ENCODE measurements at regions not wholly inside any gene's neighbourhood (a gene's known extent, or its start where the extent isn't known, plus 50 kb on each side); places are given as distances from the start of the nearest gene placed in this dataset.

GRCh38 chr18:64714086-64714485 is 565.2 kb upstream of the LINC00305 start:
- Histone ChIP-seq H3K36me3 (ENCODE audit: control insufficient read depth, insufficient read depth, low read length) (no peaks in the 10 kb centered on the region), H3K9ac (ENCODE audit: insufficient read depth, low read length) (no peak overlapping the region), H4K20me1 (ENCODE audit: control insufficient read depth, extremely low read depth, insufficient read depth, low read length) (no peaks in the 10 kb centered on the region), H3K27ac (ENCODE audit: insufficient read depth, low read length) (no peak overlapping the region), H3K27me3 (ENCODE audit: control insufficient read depth, insufficient read depth, low read length) (no peaks in the 10 kb centered on the region), H3K4me1 (ENCODE audit: control insufficient read depth, extremely low read depth, insufficient read depth, low read length) (no peaks in the 10 kb centered on the region), H3K79me2 (ENCODE audit: control insufficient read depth, insufficient read depth, low read length) (no peaks in the 10 kb centered on the region), H2AFZ (ENCODE audit: low read length) (no peak overlapping the region), H3K9me3 (ENCODE audit: control insufficient read depth, insufficient read depth, low read depth, low read length) (no peaks in the 10 kb centered on the region), H3K4me2 (ENCODE audit: extremely low read depth, insufficient read depth, low read length) (no peak overlapping the region), H3K4me3 (replicated peaks in 1 of 4; ENCODE audit: control extremely low read depth in 1 of 4, insufficient read depth in 1 of 4, low read depth in 3 of 4, low read length in 4 of 4) (no peak overlapping the region)
- DNase-seq (ENCODE audit: low read depth in 2 of 2) = no peak
- TF ChIP-seq, protein P1, sequence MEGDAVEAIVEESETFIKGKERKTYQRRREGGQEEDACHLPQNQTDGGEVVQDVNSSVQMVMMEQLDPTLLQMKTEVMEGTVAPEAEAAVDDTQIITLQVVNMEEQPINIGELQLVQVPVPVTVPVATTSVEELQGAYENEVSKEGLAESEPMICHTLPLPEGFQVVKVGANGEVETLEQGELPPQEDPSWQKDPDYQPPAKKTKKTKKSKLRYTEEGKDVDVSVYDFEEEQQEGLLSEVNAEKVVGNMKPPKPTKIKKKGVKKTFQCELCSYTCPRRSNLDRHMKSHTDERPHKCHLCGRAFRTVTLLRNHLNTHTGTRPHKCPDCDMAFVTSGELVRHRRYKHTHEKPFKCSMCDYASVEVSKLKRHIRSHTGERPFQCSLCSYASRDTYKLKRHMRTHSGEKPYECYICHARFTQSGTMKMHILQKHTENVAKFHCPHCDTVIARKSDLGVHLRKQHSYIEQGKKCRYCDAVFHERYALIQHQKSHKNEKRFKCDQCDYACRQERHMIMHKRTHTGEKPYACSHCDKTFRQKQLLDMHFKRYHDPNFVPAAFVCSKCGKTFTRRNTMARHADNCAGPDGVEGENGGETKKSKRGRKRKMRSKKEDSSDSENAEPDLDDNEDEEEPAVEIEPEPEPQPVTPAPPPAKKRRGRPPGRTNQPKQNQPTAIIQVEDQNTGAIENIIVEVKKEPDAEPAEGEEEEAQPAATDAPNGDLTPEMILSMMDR (conservative IDR thresholded peaks at IDR 0.05 in 1 of 2, IDR thresholded peaks at IDR 0.05 in 1 of 2; ENCODE audit: low read depth in 1 of 2, low read length in 2 of 2) = no peak
- no peak for TF ChIP-seq EZH2 (IDR thresholded peaks at IDR 0.05; ENCODE audit: low read length, missing control alignments)

DNA sequence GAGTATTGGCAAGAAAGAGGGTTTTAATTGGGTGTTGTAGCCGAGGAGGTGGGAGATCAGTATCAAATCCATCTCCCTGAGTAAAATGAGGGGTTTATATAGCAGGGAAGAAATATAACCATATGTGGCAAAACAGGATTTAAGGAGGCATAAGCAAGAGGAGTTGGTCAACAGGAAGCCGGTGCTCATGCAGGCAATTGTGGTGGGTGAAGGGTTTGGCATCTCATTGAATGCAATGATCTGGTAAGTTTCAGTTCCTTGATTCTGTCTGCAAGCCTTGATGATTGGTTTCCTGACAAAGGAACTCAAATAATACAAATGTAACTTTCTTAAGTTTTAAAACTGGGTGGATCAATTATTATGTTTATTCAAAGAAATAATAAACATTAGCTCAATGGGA is 564.4 kb upstream of the LINC00305 start:
- Histone ChIP-seq H3K27me3 (ENCODE audit: control insufficient read depth, insufficient read depth, low read length) (no peaks in the 10 kb centered on the region), H3K4me2 (ENCODE audit: extremely low read depth, insufficient read depth, low read length) (no peak overlapping the region), H3K9me3 (ENCODE audit: control insufficient read depth, insufficient read depth, low read depth, low read length) (no peaks in the 10 kb centered on the region), H3K79me2 (ENCODE audit: control insufficient read depth, insufficient read depth, low read length) (no peaks in the 10 kb centered on the region), H3K4me1 (ENCODE audit: control insufficient read depth, extremely low read depth, insufficient read depth, low read length) (no peaks in the 10 kb centered on the region), H3K27ac (ENCODE audit: insufficient read depth, low read length) (no peak overlapping the region), H3K4me3 (replicated peaks in 1 of 4; ENCODE audit: control extremely low read depth in 1 of 4, insufficient read depth in 1 of 4, low read depth in 3 of 4, low read length in 4 of 4) (no peak overlapping the region), H2AFZ (ENCODE audit: low read length) (no peak overlapping the region), H4K20me1 (ENCODE audit: control insufficient read depth, extremely low read depth, insufficient read depth, low read length) (no peaks in the 10 kb centered on the region), H3K9ac (ENCODE audit: insufficient read depth, low read length) (no peak overlapping the region), H3K36me3 (ENCODE audit: control insufficient read depth, insufficient read depth, low read length) (no peaks in the 10 kb centered on the region)
- DNase-seq (ENCODE audit: low read depth in 2 of 2) = no peak
- TF ChIP-seq EZH2 (IDR thresholded peaks at IDR 0.05; ENCODE audit: low read length, missing control alignments) = no peak
- TF ChIP-seq, protein P1 (conservative IDR thresholded peaks at IDR 0.05 in 1 of 2, IDR thresholded peaks at IDR 0.05 in 1 of 2; ENCODE audit: low read depth in 1 of 2, low read length in 2 of 2) = no peak

- Histone ChIP-seq H3K36me3 (ENCODE audit: control insufficient read depth, insufficient read depth, low read length) (no peaks in the 10 kb centered on the region), H3K4me2 (ENCODE audit: extremely low read depth, insufficient read depth, low read length) (no peak overlapping the region), H3K9me3 (ENCODE audit: control insufficient read depth, insufficient read depth, low read depth, low read length) (no peaks in the 10 kb centered on the region), H3K4me3 (replicated peaks in 1 of 4; ENCODE audit: control extremely low read depth in 1 of 4, insufficient read depth in 1 of 4, low read depth in 3 of 4, low read length in 4 of 4) (no peak overlapping the region), H3K27ac (ENCODE audit: insufficient read depth, low read length) (no peak overlapping the region), H3K27me3 (ENCODE audit: control insufficient read depth, insufficient read depth, low read length) (no peaks in the 10 kb centered on the region), H4K20me1 (ENCODE audit: control insufficient read depth, extremely low read depth, insufficient read depth, low read length) (no peaks in the 10 kb centered on the region), H3K79me2 (ENCODE audit: control insufficient read depth, insufficient read depth, low read length) (no peaks in the 10 kb centered on the region), H3K9ac (ENCODE audit: insufficient read depth, low read length) (no peak overlapping the region), H3K4me1 (ENCODE audit: control insufficient read depth, extremely low read depth, insufficient read depth, low read length) (no peaks in the 10 kb centered on the region), H2AFZ (ENCODE audit: low read length) (no peak overlapping the region)
- DNase-seq (ENCODE audit: low read depth in 2 of 2) = no peak
- TF ChIP-seq, protein P1 (conservative IDR thresholded peaks at IDR 0.05 in 1 of 2, IDR thresholded peaks at IDR 0.05 in 1 of 2; ENCODE audit: low read depth in 1 of 2, low read length in 2 of 2) = no peak
- TF ChIP-seq EZH2 (IDR thresholded peaks at IDR 0.05; ENCODE audit: low read length, missing control alignments) = no peak
Measured at GRCh38 chr18:64712035-64712434, 563.1 kb upstream of the LINC00305 start.

Measured in fibroblast of lung (primary cell).